RKO (cell line): ENCODE measurements at regions not wholly inside any gene's neighbourhood (a gene's known extent, or its start where the extent isn't known, plus 50 kb on each side); places are given as distances from the start of the nearest gene placed in this dataset.

ENCODE experiments used
- DNase-seq: peaks from one replicate; pipeline ENCODE4 v3.0.0-alpha.2; 2016; ENCODE audit warnings: low spot score

- DNase-seq: no peak
Measured at GRCh38 chr13:21965095-21965494, 294.2 kb downstream of the FGF9 start.

DNA sequence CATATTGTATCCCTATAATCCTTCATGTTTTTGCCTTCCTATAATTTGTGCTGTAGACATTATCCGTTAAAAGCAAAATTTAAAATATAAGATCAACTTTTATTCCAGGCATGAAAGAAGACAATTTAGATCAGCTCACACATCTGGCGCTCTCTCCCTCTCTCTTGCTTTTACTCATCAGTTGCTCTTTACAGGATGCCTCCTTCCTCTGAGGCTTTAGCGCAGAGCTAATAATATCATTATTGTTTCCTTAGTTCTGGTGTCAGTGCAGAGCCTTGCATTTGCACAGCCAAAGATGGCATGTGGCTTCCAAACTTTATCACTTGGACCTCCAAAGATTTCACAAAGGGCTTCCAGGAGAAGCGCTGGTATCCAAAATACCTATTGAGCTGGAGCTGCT lies 295.1 kb downstream of the FGF9 start:
- DNase-seq: no peak

DNA sequence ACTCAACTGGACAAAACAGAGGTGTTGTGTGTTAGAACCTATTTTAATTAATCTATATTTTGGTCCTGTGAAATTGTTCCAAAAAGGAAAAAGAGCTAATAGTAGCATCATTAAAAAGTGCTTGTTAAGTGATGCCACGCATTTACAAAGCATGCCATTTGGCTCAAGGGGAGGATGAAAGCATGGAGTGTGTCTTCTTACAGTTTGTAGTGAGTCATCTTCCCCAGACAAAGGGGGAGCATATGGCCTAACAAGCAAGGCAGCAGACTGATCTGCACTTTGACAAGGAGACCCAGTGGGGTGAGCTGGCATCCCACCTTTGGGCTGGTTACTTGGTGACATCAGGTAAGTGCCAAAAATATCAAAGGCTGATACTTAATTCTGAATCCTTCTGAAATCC lies 297.0 kb downstream of the FGF9 start:
- DNase-seq: no peak

DNA sequence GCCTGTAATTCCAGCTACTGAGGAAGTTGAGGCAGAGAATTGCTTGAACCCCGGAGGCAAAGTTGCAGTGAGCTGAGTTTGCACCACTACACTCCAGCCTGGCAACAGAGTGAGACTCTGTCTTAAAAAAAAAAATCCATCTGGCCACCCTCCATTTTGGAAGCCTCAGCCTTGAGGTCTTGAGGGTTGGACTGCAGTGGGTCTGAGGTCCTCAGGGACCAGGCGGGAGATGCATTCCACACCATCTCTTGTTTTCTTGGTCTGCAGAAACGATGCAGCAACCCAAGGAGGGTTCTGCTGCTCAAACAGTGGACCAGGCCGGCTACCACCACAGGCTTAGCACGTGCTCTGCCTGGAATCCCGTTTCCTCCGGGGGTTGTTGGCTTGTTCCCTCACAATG lies 299.3 kb downstream of the FGF9 start:
- DNase-seq: no peak

- DNase-seq: no peak
Measured at GRCh38 chr13:21970918-21971317, 300.0 kb downstream of the FGF9 start.

DNA sequence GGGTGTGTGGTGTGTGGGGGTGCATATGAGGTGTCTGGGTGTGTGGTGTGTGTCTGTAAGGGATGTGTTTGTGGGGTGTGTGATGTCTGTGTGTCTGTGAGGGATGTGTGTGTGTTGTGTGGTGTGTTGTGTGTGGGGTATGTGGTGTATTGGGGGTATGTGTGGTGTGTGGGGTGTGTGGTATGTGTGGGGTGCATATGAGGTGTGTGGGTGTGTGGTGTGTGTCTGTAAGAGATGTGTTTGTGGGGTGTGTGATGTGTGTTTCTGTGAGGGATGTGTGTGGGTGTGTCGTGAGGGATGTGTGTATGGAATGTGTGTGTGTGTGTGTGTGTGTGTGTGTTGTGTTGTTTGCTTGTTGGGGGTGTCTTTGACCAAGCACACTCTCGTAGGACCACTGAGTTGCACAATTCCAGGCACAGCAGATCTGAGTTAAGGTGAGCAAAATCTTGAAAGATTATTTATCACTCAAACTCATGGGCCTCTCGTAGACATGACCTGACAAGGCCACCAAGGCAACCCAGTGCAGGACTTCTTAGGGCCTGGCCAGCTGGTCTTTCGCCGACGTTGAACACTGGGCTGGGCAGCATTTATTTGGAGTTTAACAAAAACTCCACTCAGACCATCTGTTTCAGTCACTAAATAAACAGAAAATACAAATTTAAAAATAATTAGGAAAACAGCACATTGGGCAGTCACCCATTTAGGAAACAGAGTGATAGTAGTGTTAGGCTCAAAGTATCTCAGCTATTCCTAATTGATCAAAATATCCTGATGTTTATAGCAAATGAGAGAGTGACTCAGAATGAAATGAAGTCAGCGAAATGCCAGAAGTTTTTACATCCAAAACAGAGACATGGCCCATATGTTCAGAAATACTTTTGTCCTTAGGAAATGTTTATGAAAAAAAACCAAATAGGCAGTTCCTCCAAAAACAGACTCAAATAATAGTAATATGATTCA lies 301.1 kb downstream of the FGF9 start:
- DNase-seq: no peak

GRCh38 chr13:21973437-21974125 lies 302.7 kb downstream of the FGF9 start:
- DNase-seq: no peak

DNA sequence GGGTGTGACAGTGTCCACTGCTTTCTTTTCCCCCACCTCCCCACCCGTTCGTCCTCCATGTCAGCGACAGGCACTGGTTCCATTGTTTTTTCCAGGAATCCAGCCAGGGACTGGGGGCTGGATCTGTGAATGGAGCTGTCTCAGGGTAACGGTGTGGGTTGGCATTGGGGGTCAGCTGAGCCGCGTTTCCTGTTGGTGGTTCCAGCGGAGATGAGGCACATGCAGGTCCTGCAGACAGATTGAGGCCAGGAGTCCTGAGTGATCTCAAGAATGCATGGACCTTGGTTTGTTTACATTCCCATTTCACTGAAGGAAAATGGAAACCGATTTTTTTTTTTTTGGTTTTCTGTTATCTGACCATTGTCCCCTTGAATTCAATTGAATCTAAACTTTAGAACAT lies 303.9 kb downstream of the FGF9 start:
- DNase-seq: no peak

DNA sequence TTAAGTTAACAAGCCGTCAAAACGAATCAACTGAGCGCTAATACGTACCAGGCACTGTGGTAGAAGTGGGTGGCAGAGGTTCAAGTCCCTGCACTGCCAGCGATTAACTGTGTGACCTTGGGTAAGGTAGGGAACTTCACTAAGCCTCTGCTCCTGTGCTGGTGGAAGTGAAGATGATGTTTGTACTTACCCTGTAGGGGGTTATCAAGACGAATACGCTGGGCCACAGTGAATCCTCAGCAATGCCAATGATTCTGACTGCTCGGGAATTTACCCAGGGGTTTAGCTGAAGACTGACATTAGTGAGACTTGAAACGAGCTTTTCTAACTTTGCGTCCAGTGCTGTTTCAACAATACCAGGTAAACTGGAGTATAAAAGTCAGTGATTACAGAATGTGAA lies 305.3 kb downstream of the FGF9 start:
- no peak for DNase-seq

DNA sequence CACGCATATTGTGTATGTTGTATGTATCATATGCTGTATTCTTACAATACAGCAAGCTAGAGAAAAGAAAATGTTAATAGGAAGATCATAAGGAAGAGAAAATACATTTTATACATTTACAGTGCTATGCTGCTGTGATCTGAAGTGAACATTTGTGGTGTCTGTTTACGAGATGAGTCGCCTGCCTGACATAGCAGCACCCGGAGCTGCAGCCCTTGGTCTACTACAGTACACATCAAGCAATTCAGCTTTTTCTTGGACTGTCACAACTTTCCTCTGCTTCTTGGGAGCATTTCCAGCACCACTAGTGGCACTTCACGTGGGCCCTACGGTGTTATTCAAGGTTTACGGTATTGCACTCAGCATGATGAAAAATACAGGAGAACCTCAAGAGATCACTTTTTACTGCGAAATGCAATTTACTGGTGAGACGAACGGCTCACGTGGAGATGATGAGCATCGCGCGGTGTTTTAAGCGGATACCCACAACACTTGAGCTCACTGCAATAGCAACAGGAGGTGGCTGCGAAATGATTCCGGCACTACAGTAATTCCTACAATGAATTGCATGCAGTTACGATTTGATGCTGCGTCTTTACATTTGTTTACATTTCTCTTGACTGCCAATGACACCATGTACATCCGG lies 308.4 kb downstream of the FGF9 start:
- DNase-seq: no peak

DNA sequence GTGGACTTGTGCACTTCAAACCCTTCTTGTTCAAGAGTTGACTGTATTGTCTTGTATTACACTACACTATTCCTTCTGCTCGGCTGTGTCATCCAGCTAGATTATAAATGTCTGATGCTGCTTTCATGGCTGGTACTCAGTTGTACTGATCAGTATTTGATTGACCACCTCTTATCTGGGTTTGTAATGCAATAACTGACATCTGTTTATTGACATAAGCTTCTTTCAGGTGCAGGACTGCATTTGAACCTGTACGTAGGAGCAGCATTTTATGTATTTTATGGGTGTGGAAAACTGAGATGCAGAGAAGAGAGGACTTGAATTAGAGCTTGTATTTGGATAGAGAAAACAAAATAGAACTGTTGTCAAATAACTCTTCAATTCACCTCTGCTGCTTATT lies 309.2 kb downstream of the FGF9 start:
- no peak for DNase-seq

GRCh38 chr13:21984156-21984555 lies 313.3 kb downstream of the FGF9 start:
- no peak for DNase-seq

- DNase-seq: no peak
Measured at GRCh38 chr13:21986602-21987001, 315.7 kb downstream of the FGF9 start.

GRCh38 chr13:21987793-21988192 lies 316.9 kb downstream of the FGF9 start:
- DNase-seq: no peak

GRCh38 chr13:21988624-21989023 lies 317.8 kb downstream of the FGF9 start:
- no peak for DNase-seq

GRCh38 chr13:21996049-21996448 lies 325.2 kb downstream of the FGF9 start:
- DNase-seq: no peak

GRCh38 chr13:21997726-21998125 lies 326.9 kb downstream of the FGF9 start:
- no peak for DNase-seq

GRCh38 chr13:21998279-21998990 lies 327.6 kb downstream of the FGF9 start:
- DNase-seq: no peak

- no peak for DNase-seq
Measured at GRCh38 chr13:21999666-22000065, 328.8 kb downstream of the FGF9 start.

DNA sequence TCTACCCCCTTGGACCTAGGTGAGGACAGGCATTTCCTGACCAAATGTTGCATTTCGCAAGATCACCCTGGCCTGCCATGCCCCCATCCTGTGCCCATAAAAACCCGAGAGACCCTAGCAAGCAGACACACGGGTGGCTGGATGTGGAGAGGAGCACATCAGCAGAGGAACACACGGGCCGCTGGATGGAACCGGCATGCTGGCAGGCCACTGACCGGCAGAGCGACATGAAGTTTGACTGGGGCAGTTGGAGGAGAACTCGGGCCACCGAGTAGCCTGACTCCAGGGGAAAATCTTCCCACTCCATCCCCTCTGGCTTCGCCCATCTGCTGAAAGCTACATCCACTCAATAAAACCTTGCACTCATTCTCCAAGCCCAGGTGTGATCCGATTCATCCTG lies 329.3 kb downstream of the FGF9 start:
- DNase-seq: no peak

GRCh38 chr13:22001336-22001735 lies 330.5 kb downstream of the FGF9 start:
- DNase-seq: no peak

DNA sequence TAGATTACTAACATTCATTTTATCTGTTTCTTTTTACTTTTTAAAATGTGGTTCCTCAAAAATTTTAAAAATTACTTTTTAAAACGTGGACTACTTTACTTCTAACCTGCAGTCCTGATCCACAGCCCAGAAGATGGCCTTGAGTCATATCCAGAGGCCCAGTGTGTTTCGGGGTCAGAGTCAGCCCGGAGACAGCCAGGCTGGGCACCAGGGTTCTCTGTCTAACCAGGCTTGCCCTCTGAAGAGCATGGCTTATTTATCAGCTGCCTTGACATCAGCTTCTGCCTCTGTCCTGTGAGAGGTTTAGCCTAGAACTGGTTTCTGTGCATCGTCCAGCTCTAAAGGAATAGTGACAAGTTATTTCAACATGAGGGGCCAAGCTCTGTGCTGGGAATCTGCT lies 332.0 kb downstream of the FGF9 start:
- DNase-seq: no peak
